ENCODE measurements at regions not wholly inside any gene's neighbourhood (a gene's known extent, or its start where the extent isn't known, plus 50 kb on each side); places are given as distances from the start of the nearest gene placed in this dataset.
"Not testable (repeated sequence)": the region's sequence is repeated elsewhere in the genome, so short reads cannot be mapped to it uniquely, and the experiment has no call there.

DNA sequence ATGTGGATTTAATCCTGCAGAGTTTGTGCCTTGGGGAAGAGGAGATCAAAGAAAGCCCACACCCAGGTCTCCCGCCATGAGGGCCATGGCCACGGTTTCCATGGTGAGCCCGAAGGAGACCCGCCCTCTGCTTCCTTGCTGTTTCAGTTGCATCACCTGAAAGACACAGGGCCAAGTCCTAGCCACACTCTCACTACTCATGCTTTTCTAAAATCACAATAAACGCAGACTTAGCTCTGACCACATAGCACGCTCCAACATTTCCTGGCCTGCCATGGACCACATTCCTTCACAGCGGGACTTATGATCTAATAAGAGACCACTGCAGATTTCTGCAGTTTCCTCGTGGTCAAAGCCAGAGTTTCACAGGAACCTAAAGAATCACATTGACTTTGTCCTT lies 426.0 kb upstream of the NR3C2 start:
- no peak for DNase-seq (ENCODE audit: low spot score)

DNA sequence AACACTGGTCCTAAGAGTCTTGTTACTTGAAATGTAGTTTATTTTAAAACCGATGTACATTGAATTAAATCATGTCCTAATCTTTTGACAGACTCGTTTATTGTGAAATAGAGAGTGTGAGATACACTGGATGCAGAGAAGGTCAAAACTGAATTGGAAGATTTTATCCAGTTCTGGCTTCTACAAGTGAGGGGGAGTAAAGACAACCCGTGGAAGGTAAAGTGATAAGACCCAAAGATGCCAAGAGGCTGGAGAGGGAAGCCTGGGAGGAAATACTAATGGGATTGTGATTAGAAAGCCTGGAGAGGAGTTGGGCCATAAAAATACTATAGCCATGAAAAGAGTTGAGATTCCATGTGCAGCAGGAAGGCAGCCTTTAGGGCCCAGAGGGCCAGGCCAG lies 424.5 kb upstream of the NR3C2 start:
- DNase-seq (ENCODE audit: low spot score) = no peak

DNA sequence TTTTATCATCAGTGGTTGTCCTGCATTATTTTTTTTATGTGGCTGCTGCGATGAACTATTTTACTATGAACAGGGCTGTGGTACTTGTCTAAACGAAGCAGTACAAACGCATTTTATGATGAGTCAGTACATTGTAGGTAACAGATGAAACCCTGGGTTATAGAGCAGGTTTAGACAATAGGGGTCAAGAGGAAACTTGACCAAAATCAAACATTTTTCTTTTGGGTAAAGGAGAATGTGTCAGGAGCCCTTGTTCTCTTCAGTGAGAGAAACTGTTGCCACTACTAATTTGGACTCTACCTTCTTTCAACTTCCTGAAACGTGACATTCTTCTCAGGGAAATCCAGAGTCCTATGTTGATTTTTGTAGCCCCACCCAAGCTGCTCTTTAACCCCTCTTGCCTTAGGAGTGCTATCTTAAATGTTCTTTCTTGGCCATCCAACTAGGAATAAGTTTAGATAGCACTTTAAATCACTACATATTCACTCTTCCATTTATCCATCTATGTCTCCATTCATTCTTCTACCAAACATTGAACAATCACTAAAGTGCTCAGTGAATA lies 415.8 kb upstream of the NR3C2 start:
- DNase-seq (ENCODE audit: low spot score) = no peak

DNA sequence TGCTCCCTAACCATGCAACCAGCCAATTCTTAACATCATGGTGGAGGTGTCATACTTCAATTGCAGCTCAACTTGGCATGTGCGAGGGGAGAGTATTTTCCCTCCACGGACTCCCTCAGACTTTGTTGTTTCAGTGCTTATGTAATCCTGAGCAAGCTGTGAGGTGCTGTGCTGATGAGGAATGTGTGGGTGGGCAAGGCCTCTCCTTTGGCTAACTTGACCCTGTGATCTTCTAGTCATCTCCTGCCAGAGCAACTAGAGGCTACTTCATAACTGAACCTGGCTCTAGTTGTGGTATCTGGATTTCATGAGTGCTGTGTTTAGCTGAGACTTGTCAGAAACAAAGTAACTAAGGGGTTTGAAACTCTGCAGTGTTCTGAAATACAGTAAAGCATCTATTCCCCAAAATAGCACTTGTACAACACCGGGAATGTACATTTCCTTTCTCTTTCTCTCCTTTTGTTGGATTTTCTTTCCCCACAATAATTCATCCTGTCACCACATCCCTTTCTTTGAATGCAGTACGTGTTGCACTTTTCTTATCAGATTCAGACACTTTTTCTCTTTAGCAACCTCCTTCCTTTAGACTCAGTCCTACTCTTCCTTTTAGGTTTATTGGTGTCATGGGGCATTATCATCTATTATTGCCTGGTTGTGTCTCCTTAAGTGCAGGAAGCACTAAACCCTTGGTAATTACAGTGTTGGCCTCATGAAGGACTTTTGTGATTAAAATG lies 415.2 kb upstream of the NR3C2 start:
- DNase-seq (ENCODE audit: low spot score) = no peak

DNA sequence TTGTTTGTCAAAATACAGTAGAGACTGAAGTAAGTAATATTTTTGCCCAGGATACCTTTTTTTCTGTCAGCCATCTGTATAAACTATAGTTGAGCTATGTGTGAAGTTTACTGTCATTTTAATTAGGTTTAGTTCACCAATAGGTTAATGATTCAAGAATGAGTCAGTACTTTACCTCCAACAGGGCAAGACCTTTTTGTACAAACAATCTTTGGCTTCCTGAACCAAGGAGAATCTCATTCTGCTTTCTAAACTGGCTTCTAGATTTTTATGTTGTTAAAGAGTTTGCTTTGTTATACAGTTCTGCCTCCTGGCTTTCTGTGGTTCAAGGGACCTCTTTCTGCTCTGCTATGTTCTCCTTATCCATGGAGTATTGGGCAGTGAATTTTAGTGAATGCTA lies 412.0 kb upstream of the NR3C2 start:
- DNase-seq (ENCODE audit: low spot score) = no peak

DNA sequence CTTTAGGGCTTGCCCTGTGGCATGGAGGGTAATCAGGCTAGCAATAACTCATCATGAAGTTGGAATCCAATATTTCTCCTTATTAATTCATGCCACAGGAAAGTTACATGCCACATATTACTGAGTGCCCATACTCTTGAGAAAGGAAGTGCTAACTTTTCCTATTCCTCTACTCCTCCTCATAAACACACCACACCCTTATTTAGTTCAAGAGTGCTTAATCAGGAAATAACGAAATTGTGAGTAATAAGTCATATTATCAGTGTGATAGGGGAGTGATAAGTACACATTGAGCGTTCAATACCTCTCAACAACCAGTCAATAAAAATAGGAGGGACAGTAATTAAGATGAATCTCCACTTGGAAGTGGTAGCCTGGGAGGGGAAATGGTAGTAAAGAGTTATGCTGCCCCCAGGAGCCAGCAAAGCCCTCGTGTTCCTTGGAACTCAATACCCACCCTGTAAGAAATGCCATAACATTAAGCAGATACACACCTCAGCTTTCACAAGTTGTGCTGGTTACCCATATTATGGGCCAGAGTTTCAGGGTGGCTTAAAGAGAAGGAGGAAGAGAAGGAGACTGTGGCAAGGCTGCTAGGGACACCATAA lies 410.0 kb upstream of the NR3C2 start:
- DNase-seq (ENCODE audit: low spot score) = no peak

DNA sequence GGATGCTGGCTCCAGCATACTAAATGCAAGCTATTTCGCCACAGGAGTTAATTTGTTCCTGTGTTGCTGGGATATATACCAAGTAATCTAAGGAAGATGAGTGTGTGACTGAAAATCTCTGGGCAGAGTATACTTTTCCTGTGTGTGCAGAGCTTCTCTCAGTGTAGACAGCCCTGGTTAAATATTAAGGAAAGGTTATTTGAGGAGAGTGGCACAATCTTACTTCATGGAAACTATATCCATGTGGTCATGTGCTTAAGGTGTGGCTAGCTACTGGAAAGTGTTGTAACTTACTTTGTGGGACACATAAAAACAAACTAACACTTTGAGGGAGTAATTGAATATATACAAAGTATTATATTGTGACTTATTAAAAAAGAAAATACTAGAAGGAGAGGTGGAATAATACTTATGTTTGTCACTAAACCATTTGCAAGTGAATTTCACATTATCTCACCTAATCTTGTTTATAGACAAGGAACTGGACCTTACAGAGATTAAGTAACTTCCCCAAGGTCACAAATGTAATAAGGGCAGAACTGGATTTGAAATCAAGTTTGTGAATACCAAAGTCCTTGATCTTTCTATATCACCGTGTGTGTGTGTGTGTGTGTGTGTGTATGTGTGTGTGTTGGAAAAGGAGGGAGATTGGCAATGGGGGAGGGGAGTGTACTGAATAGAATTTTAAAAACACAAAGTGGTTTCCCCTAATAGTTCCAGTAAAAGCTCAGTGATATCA lies 408.2 kb upstream of the NR3C2 start:
- DNase-seq (ENCODE audit: low spot score) = no peak

DNA sequence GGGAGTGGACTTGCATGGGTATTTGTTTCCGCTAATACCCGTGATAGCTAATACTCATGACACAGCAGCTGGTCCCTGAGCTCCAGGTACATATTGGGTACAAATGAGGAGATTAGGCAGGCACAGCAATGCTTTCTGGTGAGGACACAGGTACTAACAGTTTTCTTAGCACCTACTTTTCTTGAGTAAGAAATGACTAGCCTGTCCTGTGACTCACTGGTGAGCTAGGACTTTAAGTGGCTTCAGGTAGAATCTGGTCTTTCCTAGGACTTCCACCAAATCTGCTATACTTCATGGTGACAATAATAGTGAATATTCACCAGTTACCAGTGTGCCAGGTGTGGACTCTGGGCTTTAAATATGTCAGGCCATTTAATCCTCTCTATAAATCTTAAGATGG lies 407.4 kb upstream of the NR3C2 start:
- no peak for DNase-seq (ENCODE audit: low spot score)

DNA sequence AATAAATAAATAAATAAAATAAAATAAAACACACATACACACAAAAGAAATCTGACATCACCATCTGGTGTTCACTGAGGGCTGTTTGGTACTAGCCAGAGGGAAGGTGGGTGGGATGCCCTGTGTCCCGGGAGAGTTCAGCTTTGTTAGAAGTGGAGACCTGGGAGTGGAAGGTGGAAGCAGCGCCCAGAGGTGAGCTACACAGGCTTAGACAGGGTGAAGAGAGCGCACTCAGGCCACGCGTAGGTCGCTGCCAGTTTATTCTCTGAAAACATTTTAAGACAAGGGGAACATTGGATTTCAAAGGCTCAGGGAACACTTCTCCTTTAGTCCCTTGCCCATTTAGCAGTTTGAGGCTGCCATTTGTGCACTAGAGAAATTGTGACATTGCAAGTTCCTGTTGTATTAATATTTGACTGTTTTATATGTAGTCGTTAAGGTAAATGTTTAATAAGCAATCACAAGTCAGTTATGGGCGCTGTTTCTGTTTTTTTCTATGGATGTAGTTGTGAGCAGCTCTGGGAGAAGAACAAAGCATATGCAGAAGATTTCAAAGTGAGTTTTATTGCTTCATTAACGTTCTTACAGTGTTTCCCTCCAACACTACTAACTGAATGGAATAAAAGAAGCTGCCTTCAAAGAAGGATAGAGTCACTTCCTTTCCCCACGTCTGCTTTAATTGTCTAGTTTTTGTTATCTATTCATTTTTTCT lies 405.5 kb upstream of the NR3C2 start:
- DNase-seq (ENCODE audit: low spot score) = no peak

DNA sequence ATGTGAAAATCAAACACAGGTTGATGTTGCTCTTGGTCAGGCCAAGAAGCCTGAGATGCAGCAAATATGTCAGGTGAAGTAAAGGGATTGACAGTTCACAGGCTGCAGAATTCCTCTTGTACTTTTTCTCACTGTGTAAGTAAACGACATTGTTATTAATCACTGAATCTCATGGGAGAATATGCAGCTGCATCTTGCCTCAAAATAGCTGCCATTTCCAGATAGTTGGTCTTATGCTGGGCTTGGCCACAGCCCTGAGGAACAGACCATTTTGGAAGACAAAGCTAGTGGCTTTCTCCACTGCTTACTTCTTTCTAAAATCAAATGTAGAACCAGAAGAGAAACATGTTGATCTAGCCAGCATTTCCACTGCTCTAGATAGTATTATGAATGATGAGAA lies 403.4 kb upstream of the NR3C2 start:
- no peak for DNase-seq (ENCODE audit: low spot score)

DNA sequence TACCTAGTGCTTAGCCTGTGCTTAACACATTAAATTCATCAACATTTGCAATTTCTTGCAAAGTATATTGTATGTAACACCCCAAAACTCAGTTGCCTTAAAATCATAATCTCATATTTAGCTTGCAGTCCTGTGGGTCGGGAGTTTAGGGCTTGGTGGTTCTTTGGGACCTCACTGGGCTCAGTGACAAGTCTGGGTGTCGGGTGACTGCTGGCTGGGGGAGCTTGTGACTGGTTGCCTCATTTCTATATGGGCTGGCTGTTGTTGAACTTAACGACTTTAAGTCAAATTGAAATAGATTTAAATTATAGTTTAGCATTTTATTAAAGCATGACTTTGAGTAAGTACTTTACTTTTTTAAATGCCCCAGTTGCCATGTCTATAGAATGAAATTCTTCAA lies 401.4 kb upstream of the NR3C2 start:
- DNase-seq (ENCODE audit: low spot score) = no peak

DNA sequence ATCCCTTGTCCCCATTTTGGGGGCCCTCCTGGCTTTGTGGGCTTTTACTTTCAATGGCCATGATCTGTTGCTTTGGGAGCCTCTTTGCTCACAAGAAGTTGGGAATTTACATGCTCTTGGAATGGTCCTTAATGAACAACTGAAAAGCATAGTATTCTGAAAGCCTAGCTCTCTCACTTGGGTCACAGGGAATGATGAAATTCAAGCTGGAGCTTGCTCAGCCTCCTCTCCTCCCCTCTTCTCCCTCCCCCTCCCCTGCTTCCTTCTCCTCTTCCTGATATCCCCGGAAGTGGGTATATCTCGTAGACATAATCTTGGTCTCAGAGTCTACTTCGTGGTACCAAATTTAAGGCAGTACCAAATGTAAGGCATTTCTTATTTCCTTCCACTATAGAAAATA lies 400.6 kb upstream of the NR3C2 start:
- no peak for DNase-seq (ENCODE audit: low spot score)

DNA sequence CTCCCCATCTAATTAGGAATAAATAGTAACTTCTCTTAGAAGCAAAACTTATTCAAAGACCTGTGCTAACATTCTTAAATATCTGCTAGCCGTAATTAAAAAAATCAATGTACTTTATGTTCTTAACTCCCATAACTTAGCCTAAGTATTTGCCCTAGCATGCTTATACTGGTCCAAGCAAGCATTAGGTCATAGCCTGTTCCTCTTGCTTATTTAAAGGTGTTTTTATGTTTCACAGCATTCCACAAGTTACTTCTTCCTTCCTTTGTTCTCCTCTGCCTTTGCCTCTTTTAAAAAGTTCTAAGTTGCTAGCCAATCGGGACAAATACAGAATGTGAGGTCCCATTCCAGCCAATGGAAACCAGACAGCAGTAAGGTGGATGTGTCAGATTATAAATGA lies 395.4 kb upstream of the NR3C2 start:
- DNase-seq (ENCODE audit: low spot score) = not testable (repeated sequence)

DNA sequence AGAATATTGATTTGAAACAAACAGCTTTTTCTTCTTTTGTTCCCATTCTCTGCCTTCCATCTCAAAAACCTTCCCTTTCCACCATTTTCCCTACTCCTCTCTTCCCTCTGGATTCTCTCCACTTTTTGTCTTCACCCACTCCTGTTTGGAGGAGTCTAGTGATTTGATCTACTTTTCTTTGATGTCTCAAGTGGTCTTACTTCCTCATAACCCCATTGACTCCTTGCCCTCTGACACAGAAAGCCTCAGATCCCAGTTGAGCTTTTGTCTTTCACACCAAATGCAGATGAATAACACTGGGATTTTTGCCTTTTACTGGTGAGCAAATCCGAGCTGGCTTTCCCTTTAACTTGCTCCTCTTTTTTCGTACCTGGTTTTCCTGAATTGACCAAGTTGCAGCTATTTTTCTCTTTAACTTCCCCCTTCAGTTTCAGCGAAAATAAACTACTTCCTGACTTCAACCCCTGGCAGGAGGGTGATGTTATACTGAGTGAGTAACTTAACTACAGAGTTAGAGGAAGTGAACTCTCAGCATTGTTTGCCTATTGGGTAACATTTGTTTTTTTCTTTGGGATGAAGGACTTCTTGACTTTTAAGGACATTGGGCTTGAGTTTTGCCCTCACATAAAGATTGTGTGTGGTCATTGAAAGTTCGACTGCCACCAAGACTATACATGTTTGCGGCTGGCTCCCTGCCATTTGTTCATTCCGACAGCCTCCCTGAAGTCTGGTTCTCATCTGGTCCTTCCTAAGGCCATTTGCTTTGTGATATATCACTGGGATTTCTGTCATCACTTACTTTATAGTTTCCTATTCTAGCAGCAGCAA lies 392.8 kb upstream of the NR3C2 start:
- DNase-seq (ENCODE audit: low spot score) = peak; percentile 74

DNA sequence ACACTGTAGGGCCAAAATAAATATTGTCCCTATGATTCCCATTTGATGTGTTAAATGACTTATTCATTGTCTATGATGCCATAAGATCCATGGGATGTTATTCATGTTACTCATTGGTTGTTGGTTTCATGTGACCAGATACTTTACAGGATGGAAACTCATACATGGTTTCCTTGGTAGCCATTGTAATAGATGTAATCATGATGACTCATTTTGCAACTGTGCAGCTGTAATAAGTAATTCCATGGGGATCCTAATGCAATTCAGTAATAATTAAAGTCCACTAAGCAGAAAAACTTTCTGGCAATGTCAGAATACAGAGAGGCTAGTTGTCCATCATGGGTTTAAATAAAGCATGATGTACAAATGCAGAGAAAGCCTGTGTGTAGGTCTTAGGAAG lies 389.7 kb upstream of the NR3C2 start:
- no peak for DNase-seq (ENCODE audit: low spot score)

DNA sequence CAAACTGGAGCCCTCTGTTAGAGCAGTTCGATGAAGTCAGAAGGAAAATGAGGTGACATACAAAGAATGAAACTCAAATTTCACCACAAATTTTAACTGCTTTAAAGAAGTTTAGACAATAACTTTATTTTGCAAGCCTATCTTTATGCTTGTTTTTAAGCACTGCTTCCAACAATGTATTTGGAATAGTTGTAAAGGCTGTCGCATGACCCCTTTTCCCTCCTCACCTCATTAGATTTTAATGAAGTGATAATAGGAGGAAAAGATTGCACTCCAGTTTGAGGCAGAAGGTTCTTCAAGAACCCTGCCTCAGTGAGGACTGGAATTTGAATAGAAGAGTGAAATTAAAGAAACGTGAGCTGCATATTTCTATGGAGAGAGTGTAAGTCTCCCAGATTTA lies 386.1 kb upstream of the NR3C2 start:
- no peak for DNase-seq (ENCODE audit: low spot score)

DNA sequence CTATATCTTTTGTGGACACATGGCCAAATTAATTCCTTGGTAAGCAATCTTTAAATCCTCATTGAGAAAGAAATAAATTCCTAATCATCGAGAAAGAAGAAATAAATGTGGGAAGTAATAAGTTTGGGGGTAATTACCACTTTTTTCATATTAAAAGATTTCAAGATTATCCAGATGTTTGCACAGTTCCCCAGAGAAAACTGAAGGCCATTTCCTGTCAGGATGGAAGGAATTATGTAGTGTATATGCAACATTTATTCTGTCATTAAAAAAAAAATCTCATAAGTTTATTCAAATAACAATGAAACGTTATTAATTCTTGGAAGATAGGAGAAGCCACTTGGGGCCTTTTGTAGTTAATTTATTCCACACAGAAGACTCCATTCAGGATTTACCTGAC lies 385.6 kb upstream of the NR3C2 start:
- DNase-seq (ENCODE audit: low spot score) = no peak

DNA sequence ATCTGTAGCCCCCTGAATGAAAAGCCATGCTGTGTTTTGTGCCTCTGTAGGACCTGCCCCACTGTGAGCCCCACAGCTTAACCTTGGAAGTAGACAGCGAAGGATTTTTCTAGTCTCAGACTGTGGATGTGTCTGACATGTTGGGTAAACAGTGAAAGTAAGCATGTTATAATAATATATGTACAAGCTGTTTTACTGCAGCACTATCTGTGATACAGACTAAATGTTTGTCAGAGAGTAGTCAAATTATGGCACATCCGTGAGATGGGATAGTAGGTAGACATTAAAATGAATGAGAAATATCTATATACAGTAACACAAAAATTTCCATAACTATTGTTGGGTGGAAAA lies 381.2 kb upstream of the NR3C2 start:
- DNase-seq (ENCODE audit: low spot score) = no peak

DNA sequence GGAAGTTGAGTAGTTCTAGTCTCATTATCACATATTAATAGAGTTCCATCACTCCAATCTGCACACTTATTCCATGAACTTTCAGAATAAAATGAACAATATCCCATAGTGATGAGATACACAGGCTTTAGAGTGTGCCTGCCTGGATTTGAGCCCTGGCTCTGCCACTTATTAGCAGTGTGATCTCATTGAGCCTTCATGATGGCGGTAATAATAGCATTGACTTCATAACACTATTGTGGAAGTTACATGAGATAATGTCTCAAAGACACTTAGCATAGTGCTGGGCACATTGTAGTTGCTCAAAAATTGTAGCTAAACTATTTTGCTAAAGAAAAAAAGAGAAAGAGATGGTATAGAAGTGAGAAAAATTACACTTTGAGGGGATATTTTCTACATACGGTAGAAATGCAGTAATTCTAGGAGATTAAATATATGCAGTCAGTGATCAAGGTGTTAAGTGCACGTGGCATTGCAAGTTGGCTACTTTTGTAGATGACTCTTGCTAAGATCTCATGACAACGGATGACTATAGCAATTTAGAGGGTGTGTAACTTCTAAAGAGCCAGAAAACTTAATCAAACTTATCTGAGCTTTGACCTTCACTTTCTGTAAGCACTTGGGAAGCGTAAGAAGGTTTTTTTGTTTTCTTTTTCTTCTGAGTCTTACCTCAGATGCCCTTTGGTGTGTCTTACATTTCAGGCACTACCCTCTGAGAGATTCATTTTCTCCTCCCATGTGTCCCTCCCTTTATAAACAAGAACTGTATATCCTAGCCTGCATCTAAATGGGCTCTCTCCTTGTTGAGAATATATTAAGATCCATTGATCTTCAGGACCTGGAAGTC lies 380.6 kb upstream of the NR3C2 start:
- DNase-seq (ENCODE audit: low spot score) = no peak

DNA sequence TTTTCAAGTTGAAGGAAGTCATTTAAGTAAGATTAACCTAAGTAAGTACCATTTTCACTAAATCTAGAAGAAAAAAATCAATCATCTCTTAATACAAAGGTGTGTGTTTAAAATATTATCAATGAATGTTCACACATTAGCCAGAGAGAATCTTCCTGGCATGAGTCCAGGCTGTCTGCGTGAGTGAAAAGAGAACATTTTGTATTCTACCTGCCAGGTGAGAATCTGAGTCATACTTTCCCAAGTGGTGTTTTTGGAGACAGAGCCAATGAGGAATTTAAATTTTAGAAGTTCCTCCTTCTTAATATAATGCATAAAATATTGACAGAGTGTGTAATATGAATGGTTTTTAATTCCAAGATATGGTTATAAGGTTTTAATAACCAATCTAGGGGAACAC lies 371.8 kb upstream of the NR3C2 start:
- peak; percentile 19 for DNase-seq (ENCODE audit: low spot score)
